ENCODE measurements at regions not wholly inside any gene's neighbourhood (a gene's known extent, or its start where the extent isn't known, plus 50 kb on each side); places are given as distances from the start of the nearest gene placed in this dataset.

- no peak for DNase-seq (ENCODE audit: low read depth in 2 of 2)
These were observed 338.0 kb upstream of the FLRT2 start for GRCh38 chr14:85191986-85192385.

GRCh38 chr14:85195872-85196477 lies 334.0 kb upstream of the FLRT2 start:
- DNase-seq (ENCODE audit: low read depth in 2 of 2) = no peak

- no peak for DNase-seq (ENCODE audit: low read depth in 2 of 2)
These were observed 331.9 kb upstream of the FLRT2 start for GRCh38 chr14:85198001-85198400.

- no peak for DNase-seq (ENCODE audit: low read depth in 2 of 2)
These were observed 324.1 kb upstream of the FLRT2 start for GRCh38 chr14:85205875-85206274.

- no peak for DNase-seq (ENCODE audit: low read depth in 2 of 2)
These were observed 315.5 kb upstream of the FLRT2 start for GRCh38 chr14:85214471-85214870.

GRCh38 chr14:85217412-85217811 lies 312.5 kb upstream of the FLRT2 start:
- DNase-seq (ENCODE audit: low read depth in 2 of 2) = no peak

- no peak for DNase-seq (ENCODE audit: low read depth in 2 of 2)
These were observed 311.0 kb upstream of the FLRT2 start for GRCh38 chr14:85218982-85219381.

- no peak for DNase-seq (ENCODE audit: low read depth in 2 of 2)
These were observed 308.1 kb upstream of the FLRT2 start for GRCh38 chr14:85221832-85222231.

- no peak for DNase-seq (ENCODE audit: low read depth in 2 of 2)
These were observed 307.6 kb upstream of the FLRT2 start for GRCh38 chr14:85222341-85222740.

GRCh38 chr14:85223667-85224066 lies 306.3 kb upstream of the FLRT2 start:
- no peak for DNase-seq (ENCODE audit: low read depth in 2 of 2)

GRCh38 chr14:85224241-85224640 lies 305.7 kb upstream of the FLRT2 start:
- no peak for DNase-seq (ENCODE audit: low read depth in 2 of 2)

- DNase-seq (ENCODE audit: low read depth in 2 of 2) = no peak
These were observed 296.2 kb upstream of the FLRT2 start for GRCh38 chr14:85233756-85234155.

GRCh38 chr14:85234156-85235025 lies 295.6 kb upstream of the FLRT2 start:
- DNase-seq (ENCODE audit: low read depth in 2 of 2) = no peak

GRCh38 chr14:85235868-85236267 lies 294.1 kb upstream of the FLRT2 start:
- DNase-seq (ENCODE audit: low read depth in 2 of 2) = no peak

GRCh38 chr14:85236296-85236695 lies 293.6 kb upstream of the FLRT2 start:
- no peak for DNase-seq (ENCODE audit: low read depth in 2 of 2)

GRCh38 chr14:85239791-85240190 lies 290.2 kb upstream of the FLRT2 start:
- no peak for DNase-seq (ENCODE audit: low read depth in 2 of 2)

- no peak for DNase-seq (ENCODE audit: low read depth in 2 of 2)
These were observed 288.7 kb upstream of the FLRT2 start for GRCh38 chr14:85241022-85241855.

GRCh38 chr14:85242666-85243065 lies 287.3 kb upstream of the FLRT2 start:
- DNase-seq (ENCODE audit: low read depth in 2 of 2) = no peak

- no peak for DNase-seq (ENCODE audit: low read depth in 2 of 2)
These were observed 286.6 kb upstream of the FLRT2 start for GRCh38 chr14:85243321-85243720.

- DNase-seq (ENCODE audit: low read depth in 2 of 2) = no peak
These were observed 282.9 kb upstream of the FLRT2 start for GRCh38 chr14:85247071-85247470.

- no peak for DNase-seq (ENCODE audit: low read depth in 2 of 2)
These were observed 280.9 kb upstream of the FLRT2 start for GRCh38 chr14:85248881-85249635.
